ENCODE measurements at regions not wholly inside any gene's neighbourhood (a gene's known extent, or its start where the extent isn't known, plus 50 kb on each side); places are given as distances from the start of the nearest gene placed in this dataset.

DNA sequence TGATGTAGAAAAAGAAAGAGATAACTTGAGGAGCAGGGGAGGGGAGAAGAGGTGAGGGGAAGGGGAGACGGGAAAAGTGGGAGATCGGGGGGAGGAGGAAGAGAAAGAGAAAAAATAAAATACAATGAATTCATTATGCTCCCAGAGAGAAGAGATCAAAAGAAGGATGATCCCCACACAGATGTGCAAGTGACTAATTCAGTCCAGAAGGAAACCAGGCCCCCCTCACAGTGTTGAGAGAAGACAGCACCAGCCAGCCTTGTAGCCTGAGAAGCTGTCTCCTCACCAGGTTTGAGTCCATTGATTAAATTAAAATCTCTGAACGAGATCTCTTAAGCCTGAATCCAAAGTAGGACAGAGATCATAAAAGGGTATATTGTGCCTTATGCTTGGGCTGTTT is 333.7 kb upstream of the NBEA start:
- H3K4me1 ChIP-seq (ENCODE audit: control insufficient read depth, insufficient read depth, low read length), result no peaks in the 10 kb centered on the region
- no peak overlapping the region for H3K9ac ChIP-seq (ENCODE audit: low read length)
- H3K27me3 ChIP-seq (replicated peaks; ENCODE audit: control insufficient read depth, insufficient read depth, low read length), result peaks cover 9% of the 10 kb centered on the region
- H3K36me3 ChIP-seq (ENCODE audit: control insufficient read depth, insufficient read depth, low read length, severe bottlenecking), result no peaks in the 10 kb centered on the region
- no peak for DNase-seq (ENCODE audit: low read depth)
- no peaks in the 10 kb centered on the region for H3K9me3 ChIP-seq (ENCODE audit: control insufficient read depth, low read length)
- no peak overlapping the region for H3K4me3 ChIP-seq (ENCODE audit: low read length)

DNA sequence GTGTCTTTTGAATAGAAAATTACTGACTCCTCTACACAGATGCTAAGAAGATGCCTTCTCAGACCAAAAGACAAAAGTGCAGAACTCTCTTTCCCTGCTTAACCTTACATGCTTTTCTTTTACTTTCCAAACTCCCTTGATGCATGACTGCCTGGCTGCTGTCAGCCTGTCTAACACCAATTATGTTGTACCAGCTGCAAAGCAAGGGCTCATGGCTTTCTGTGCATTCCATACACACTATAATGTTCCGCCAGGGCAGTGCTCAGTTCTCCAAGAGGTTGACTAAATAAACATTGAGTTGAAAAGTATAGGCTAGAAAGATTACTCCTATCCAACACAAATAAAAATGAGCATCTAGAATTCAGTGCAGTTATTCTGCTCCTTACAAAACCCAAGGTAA is 330.4 kb upstream of the NBEA start:
- DNase-seq (ENCODE audit: low read depth), result peak; percentile 78
- no peak overlapping the region for H3K9ac ChIP-seq (ENCODE audit: low read length)
- no peak overlapping the region for H3K4me3 ChIP-seq (ENCODE audit: low read length)
- peaks cover 5% of the 10 kb centered on the region for H3K27me3 ChIP-seq (replicated peaks; ENCODE audit: control insufficient read depth, insufficient read depth, low read length)
- H3K4me1 ChIP-seq (ENCODE audit: control insufficient read depth, insufficient read depth, low read length), result no peaks in the 10 kb centered on the region
- no peaks in the 10 kb centered on the region for H3K36me3 ChIP-seq (ENCODE audit: control insufficient read depth, insufficient read depth, low read length, severe bottlenecking)
- no peaks in the 10 kb centered on the region for H3K9me3 ChIP-seq (ENCODE audit: control insufficient read depth, low read length)

DNA sequence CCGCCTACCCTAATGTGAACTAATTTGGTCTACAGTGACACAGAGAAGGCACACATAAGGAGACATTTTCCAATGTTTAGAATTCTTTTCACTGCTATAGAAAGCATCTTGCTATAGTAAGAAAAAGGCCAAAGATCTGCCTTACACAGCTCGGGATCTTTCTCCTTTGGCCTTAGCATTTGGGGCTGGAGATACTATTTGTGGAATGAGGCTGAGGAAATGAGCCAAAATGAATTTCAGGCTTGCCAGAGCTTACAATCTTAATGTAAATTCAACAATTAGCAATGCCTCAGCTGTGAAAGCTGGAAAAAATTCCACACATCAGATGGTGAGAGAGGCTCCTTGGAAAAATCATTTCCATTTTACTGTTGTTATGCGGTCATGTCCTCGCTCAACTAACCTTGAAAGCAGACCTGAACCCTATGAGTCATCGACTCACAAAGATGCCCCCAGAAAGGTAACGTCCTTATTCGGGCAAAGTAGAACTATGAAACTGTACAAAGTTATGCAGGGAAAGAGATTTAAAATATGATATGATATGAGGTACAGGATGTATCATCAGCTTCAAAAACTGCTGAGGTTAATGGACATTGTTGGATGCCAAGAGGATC is 324.5 kb upstream of the NBEA start:
- DNase-seq (ENCODE audit: low read depth), result peak; percentile 26
- Histone ChIP-seq H3K4me3 (ENCODE audit: low read length) (no peak overlapping the region), H3K9me3 (ENCODE audit: control insufficient read depth, low read length) (no peaks in the 10 kb centered on the region), H3K36me3 (ENCODE audit: control insufficient read depth, insufficient read depth, low read length, severe bottlenecking) (no peaks in the 10 kb centered on the region), H3K9ac (ENCODE audit: low read length) (no peak overlapping the region), H3K27me3 (replicated peaks; ENCODE audit: control insufficient read depth, insufficient read depth, low read length) (no peaks in the 10 kb centered on the region), H3K4me1 (ENCODE audit: control insufficient read depth, insufficient read depth, low read length) (no peaks in the 10 kb centered on the region)

DNA sequence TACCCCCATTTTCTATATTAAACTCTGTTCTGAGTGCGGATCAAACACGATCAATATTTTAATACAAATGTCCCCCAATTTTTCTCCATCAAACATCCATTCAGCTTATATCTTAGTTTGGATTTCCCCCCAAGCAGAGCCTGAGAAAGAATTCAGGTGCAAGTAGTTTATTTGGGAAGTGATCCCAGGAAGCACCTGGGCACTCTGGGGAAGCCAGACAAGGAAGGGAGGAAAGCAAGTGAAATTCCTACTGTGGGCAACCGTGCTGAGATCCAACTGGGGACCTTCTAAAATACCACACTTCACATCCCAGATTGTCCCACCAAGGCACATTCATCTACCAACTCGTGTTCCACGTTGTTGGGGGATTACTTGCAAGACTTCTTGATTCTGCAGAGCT is 323.4 kb upstream of the NBEA start:
- DNase-seq (ENCODE audit: low read depth), result no peak
- Histone ChIP-seq H3K36me3 (ENCODE audit: control insufficient read depth, insufficient read depth, low read length, severe bottlenecking) (no peaks in the 10 kb centered on the region), H3K9ac (ENCODE audit: low read length) (no peak overlapping the region), H3K27me3 (replicated peaks; ENCODE audit: control insufficient read depth, insufficient read depth, low read length) (no peaks in the 10 kb centered on the region), H3K4me3 (ENCODE audit: low read length) (no peak overlapping the region), H3K9me3 (ENCODE audit: control insufficient read depth, low read length) (no peaks in the 10 kb centered on the region), H3K4me1 (ENCODE audit: control insufficient read depth, insufficient read depth, low read length) (no peaks in the 10 kb centered on the region)

DNA sequence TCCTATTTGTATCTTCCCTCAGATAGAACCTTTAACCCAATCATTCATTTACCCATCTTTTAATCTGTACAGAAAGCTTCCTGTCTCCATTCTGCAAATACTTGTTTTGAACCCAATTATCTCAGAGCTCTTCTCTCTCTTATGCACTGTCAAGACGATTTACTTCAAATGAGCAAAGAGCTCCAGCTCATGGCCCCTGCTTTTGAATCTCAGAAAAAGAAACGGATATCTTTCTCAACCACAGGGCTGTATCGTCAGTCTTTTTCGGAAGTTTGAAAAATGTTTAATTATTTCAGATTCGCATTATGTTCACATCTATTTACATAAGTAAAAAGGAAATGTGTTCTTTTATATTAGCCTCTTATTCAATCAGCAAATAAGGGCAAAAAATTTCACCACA is 322.7 kb upstream of the NBEA start:
- Histone ChIP-seq H3K4me3 (ENCODE audit: low read length) (no peak overlapping the region), H3K9ac (ENCODE audit: low read length) (no peak overlapping the region), H3K27me3 (replicated peaks; ENCODE audit: control insufficient read depth, insufficient read depth, low read length) (no peaks in the 10 kb centered on the region), H3K9me3 (ENCODE audit: control insufficient read depth, low read length) (no peaks in the 10 kb centered on the region), H3K36me3 (ENCODE audit: control insufficient read depth, insufficient read depth, low read length, severe bottlenecking) (no peaks in the 10 kb centered on the region), H3K4me1 (ENCODE audit: control insufficient read depth, insufficient read depth, low read length) (no peaks in the 10 kb centered on the region)
- no peak for DNase-seq (ENCODE audit: low read depth)

DNA sequence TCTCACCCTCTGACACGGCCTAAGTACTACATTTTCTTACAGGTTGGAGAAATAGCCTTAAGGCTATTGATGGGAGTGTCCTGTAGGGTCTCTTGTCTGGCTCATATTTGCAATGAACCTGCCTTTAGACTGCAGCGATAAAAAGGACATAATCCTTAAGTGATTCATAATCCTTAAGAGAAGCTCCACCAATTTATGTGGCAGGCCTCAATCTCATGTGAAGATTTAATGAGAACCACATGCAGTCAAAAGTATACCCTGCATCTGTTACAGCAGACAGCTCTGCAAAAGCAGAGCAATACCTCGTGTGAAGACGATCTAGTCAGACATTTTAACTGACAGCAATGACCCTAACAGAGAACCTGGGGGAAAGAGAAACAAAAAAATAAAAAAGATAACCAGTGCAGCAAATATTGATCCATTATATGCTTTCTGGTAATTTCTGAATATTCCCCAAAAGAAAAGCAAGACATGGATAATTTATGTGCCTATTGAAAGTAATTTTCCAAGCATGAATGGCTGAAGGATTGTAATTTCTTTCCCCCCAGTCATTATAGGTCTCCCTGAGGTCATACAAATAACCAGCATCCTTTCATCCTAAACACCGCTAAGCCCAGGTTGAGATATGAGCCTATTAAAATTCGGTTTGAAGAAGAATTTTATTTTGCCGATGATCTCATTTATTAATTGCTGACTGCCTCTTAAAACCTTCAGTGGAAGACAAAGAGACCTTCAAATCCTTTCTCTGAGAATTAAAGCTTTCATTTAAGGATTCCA is 321.8 kb upstream of the NBEA start:
- H3K27me3 ChIP-seq (replicated peaks; ENCODE audit: control insufficient read depth, insufficient read depth, low read length), result no peaks in the 10 kb centered on the region
- no peaks in the 10 kb centered on the region for H3K4me1 ChIP-seq (ENCODE audit: control insufficient read depth, insufficient read depth, low read length)
- H3K9ac ChIP-seq (ENCODE audit: low read length), result no peak overlapping the region
- no peaks in the 10 kb centered on the region for H3K9me3 ChIP-seq (ENCODE audit: control insufficient read depth, low read length)
- H3K4me3 ChIP-seq (ENCODE audit: low read length), result no peak overlapping the region
- no peaks in the 10 kb centered on the region for H3K36me3 ChIP-seq (ENCODE audit: control insufficient read depth, insufficient read depth, low read length, severe bottlenecking)
- DNase-seq (ENCODE audit: low read depth), result peak; percentile 38

DNA sequence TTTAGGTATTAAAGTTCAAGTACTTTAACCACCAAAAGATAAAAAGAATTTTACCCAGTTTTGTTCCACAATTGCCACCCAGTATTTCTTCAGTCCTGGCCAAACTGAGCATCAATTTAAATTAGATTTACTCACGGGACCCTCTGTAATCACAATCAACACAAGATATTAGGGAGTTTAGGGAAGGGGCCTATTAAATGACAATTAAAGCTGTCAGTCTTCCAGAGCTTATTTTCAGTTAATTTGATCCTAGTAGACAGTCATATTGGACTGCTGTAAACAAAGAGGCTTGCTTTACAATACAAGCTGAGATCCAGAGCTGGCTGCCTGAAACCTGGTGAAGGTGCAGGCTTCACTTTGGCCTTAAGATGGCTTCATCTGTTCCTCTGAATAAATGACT is 321.2 kb upstream of the NBEA start:
- Histone ChIP-seq H3K4me3 (ENCODE audit: low read length) (no peak overlapping the region), H3K9ac (ENCODE audit: low read length) (no peak overlapping the region), H3K27me3 (replicated peaks; ENCODE audit: control insufficient read depth, insufficient read depth, low read length) (no peaks in the 10 kb centered on the region), H3K9me3 (ENCODE audit: control insufficient read depth, low read length) (no peaks in the 10 kb centered on the region), H3K36me3 (ENCODE audit: control insufficient read depth, insufficient read depth, low read length, severe bottlenecking) (no peaks in the 10 kb centered on the region), H3K4me1 (ENCODE audit: control insufficient read depth, insufficient read depth, low read length) (no peaks in the 10 kb centered on the region)
- DNase-seq (ENCODE audit: low read depth), result no peak

DNA sequence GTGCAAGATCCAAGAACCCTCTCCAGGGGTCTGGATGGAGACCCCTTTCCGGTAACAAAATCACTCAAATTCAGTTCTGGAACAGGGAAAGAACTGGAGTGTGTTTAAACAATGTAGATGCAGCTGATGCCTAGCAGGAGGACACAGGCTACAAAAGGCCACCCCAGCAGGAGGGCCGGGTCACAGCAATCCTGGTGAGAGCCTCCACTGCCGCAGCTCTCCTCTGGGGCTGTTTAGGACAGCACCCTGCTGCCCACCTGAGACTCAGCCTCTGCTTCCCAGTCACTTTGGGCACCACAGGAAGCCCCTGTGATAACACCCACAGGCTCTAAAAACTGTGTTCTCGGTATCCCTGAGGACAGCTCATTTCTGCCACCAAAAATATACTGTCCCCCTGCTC is 318.7 kb upstream of the NBEA start:
- no peak overlapping the region for H3K4me3 ChIP-seq (ENCODE audit: low read length)
- no peaks in the 10 kb centered on the region for H3K9me3 ChIP-seq (ENCODE audit: control insufficient read depth, low read length)
- no peaks in the 10 kb centered on the region for H3K4me1 ChIP-seq (ENCODE audit: control insufficient read depth, insufficient read depth, low read length)
- no peak overlapping the region for H3K9ac ChIP-seq (ENCODE audit: low read length)
- no peak for DNase-seq (ENCODE audit: low read depth)
- no peaks in the 10 kb centered on the region for H3K27me3 ChIP-seq (replicated peaks; ENCODE audit: control insufficient read depth, insufficient read depth, low read length)
- no peaks in the 10 kb centered on the region for H3K36me3 ChIP-seq (ENCODE audit: control insufficient read depth, insufficient read depth, low read length, severe bottlenecking)

DNA sequence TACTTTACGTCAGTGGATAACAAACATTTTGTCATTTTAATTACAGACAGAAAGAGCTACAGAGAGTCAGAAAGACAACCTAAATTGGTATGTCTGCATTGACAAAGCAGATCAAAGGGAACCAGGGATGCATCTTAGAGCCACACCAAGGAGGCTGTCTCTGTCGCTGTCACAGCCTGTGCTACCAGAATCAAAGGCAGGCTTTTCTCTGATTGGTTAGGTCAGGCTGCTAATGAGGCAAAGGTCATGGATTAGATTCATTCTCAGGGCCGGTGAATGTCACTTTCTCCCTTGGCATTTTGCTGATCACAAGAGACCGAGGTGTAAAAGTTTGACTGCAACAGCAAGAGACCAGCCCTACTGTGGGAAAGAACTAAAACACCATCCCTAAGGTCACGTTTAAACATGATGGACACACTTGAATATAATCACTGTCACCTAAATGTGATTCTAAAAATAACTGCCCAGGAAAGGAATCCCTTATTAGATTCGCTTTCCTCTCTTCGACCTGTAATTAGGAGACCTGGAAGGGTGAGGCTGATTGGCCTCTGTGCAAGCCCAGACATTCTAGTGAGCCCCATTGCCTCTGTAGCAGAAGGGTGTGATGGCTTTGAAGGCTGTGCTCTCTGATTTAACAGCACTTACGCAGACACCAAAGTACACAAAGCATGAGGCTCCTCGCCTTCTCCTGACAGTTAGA is 314.4 kb upstream of the NBEA start:
- no peak overlapping the region for H3K9ac ChIP-seq (ENCODE audit: low read length)
- DNase-seq (ENCODE audit: low read depth), result no peak
- peaks cover 2% of the 10 kb centered on the region for H3K27me3 ChIP-seq (replicated peaks; ENCODE audit: control insufficient read depth, insufficient read depth, low read length)
- no peaks in the 10 kb centered on the region for H3K9me3 ChIP-seq (ENCODE audit: control insufficient read depth, low read length)
- no peaks in the 10 kb centered on the region for H3K4me1 ChIP-seq (ENCODE audit: control insufficient read depth, insufficient read depth, low read length)
- H3K36me3 ChIP-seq (ENCODE audit: control insufficient read depth, insufficient read depth, low read length, severe bottlenecking), result no peaks in the 10 kb centered on the region
- no peak overlapping the region for H3K4me3 ChIP-seq (ENCODE audit: low read length)

DNA sequence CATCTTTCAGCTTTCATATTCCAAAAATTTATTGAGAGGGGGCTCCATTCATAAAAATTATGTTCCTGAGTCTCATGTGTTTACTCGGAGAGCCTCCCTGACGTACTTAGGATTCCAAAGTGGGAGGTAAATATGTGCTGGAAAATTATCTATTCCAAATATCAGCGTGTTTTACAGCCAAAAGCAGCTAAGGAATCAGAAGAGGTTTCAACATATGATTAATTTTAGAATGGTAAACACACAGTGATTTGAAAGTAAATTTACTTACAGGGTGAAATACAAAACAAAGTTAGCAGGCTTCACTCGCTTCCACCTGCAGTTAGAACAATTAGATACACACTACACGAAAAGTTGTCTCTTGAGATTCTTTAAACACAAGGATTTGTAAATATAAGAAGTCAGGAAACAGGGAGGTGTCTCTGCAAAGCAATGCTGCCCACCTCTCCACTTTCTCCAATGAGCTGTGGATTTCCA is 313.8 kb upstream of the NBEA start:
- no peak overlapping the region for H3K4me3 ChIP-seq (ENCODE audit: low read length)
- no peaks in the 10 kb centered on the region for H3K36me3 ChIP-seq (ENCODE audit: control insufficient read depth, insufficient read depth, low read length, severe bottlenecking)
- H3K4me1 ChIP-seq (ENCODE audit: control insufficient read depth, insufficient read depth, low read length), result no peaks in the 10 kb centered on the region
- no peaks in the 10 kb centered on the region for H3K9me3 ChIP-seq (ENCODE audit: control insufficient read depth, low read length)
- no peak for DNase-seq (ENCODE audit: low read depth)
- H3K9ac ChIP-seq (ENCODE audit: low read length), result no peak overlapping the region
- peaks cover 3% of the 10 kb centered on the region for H3K27me3 ChIP-seq (replicated peaks; ENCODE audit: control insufficient read depth, insufficient read depth, low read length)

DNA sequence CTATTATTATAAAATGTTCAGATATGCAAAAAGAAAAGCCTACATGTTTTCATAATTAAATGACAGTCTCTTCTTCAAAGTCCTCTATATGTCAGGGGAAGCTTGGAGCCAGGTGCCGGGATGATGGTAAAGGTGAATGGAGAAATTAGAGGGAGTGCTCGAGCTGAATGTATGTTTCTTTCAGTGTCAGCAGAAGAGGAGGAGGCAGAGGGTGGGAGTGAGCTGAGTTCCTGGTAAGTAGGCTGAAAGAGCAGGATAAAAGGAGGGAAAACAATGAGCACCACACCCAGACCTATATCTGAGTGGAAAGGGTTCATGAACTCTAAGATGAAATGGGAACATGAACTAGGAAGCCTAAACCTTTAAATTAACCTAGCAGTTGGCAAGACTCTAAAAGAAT is 307.6 kb upstream of the NBEA start:
- H3K27me3 ChIP-seq (replicated peaks; ENCODE audit: control insufficient read depth, insufficient read depth, low read length), result peaks cover 8% of the 10 kb centered on the region
- no peaks in the 10 kb centered on the region for H3K9me3 ChIP-seq (ENCODE audit: control insufficient read depth, low read length)
- H3K9ac ChIP-seq (ENCODE audit: low read length), result no peak overlapping the region
- no peak for DNase-seq (ENCODE audit: low read depth)
- no peak overlapping the region for H3K4me3 ChIP-seq (ENCODE audit: low read length)
- no peaks in the 10 kb centered on the region for H3K36me3 ChIP-seq (ENCODE audit: control insufficient read depth, insufficient read depth, low read length, severe bottlenecking)
- H3K4me1 ChIP-seq (ENCODE audit: control insufficient read depth, insufficient read depth, low read length), result no peaks in the 10 kb centered on the region

Measured in adipocyte (in vitro differentiated cells).